PC-3 (cell line): ENCODE measurements at regions not wholly inside any gene's neighbourhood (a gene's known extent, or its start where the extent isn't known, plus 50 kb on each side); places are given as distances from the start of the nearest gene placed in this dataset.
A peak's percentile ranks its signal among the peaks of the same experiment; 100 is the strongest.

Experiments
- ATAC-seq: fragments of 200-7000 bp; cut with Tn5 transposase; 2 replicates; pipeline ENCODE4 v1.9.1; 2020; ENCODE audit warnings: mild to moderate bottlenecking, moderate library complexity
- BruUV-seq: library from RNA; stranded (reverse); fragments of 400-500 nt; replicated peaks from 2 replicates; lab custom pipeline; 2021; lab: Mats Ljungman, UMichigan
- CTCF ChIA-PET: fragments of 300-600 bp; sonication (Branson Sonifier 250); formaldehyde crosslinking; loops from one replicate; lab custom pipeline; 2022; ENCODE audit warnings: antibody characterized with exemption; lab: Charles Lee
- POLR2A ChIA-PET: fragments of 300-600 bp; sonication (Branson Sonifier 250); formaldehyde crosslinking; loops from one replicate; lab custom pipeline; 2022; ENCODE audit warnings: antibody characterized with exemption; ENCODE audit not compliant: unreplicated experiment; lab: Charles Lee
- DNase-seq: peaks from one replicate; pipeline ENCODE4 v3.0.0-alpha.2; 2015
- H2AFZ ChIP-seq: fragments of 300-600 bp; sonication (generic); 2 replicates; pipeline ENCODE4 v1.6.0; 2016; ENCODE audit warnings: antibody characterized with exemption, low read length
- H3F3A ChIP-seq: fragments of 300-600 bp; sonication (generic); one replicate; pipeline ENCODE4 v1.6.0; 2017; ENCODE audit warnings: antibody characterized with exemption, low read length, control low read depth, mild to moderate bottlenecking; ENCODE audit not compliant: unreplicated experiment
- H3K27ac ChIP-seq: fragments of 300-600 bp; sonication (generic); 2 replicates; pipeline ENCODE4 v1.5.1; 2016; ENCODE audit warnings: mild to moderate bottlenecking, low read length
- H3K27me3 ChIP-seq: fragments of 300-600 bp; sonication (generic); 2 replicates; pipeline ENCODE4 v1.6.1; 2016; ENCODE audit warnings: low read length, mixed read lengths
- H3K36me3 ChIP-seq: fragments of 300-600 bp; sonication (generic); 2 replicates; pipeline ENCODE4 v1.6.1; 2016; ENCODE audit warnings: low read depth, mixed run types, low read length, mixed read lengths
- H3K4me1 ChIP-seq: fragments of 300-600 bp; sonication (generic); 2 replicates; pipeline ENCODE4 v1.5.1; 2016; ENCODE audit warnings: low read length; ENCODE audit not compliant: insufficient read depth
- H3K4me2 ChIP-seq: fragments of 300-600 bp; sonication (generic); 2 replicates; pipeline ENCODE4 v1.6.0; 2016; ENCODE audit warnings: low read length
- H3K4me3 ChIP-seq: fragments of 300-600 bp; sonication (generic); 2 replicates; pipeline ENCODE4 v1.5.1; 2016; ENCODE audit warnings: mild to moderate bottlenecking, low read length, mixed read lengths
- H3K79me2 ChIP-seq: fragments of 300-600 bp; sonication (generic); 2 replicates; pipeline ENCODE4 v1.6.1; 2017; ENCODE audit warnings: low read length, mixed read lengths
- H3K9ac ChIP-seq: fragments of 300-600 bp; sonication (generic); 2 replicates; pipeline ENCODE4 v1.6.0; 2016; ENCODE audit warnings: mild to moderate bottlenecking, low read length
- H3K9me2 ChIP-seq: fragments of 300-600 bp; sonication (generic); replicated peaks from 2 replicates; pipeline ENCODE4 v1.6.1; 2016; ENCODE audit warnings: mixed run types, low read length, mixed read lengths
- H3K9me3 ChIP-seq: fragments of 300-600 bp; sonication (generic); 2 replicates; pipeline ENCODE4 v1.6.1; 2016; ENCODE audit warnings: low read length, mixed read lengths
- H4K20me1 ChIP-seq: fragments of 300-600 bp; sonication (generic); 2 replicates; pipeline ENCODE4 v1.6.1; 2016; ENCODE audit warnings: low read length, mixed read lengths
- EZH2 ChIP-seq: fragments of 300-600 bp; sonication (generic); IDR thresholded peaks from one replicate; pipeline ENCODE4 v1.6.1; 2017; ENCODE audit warnings: antibody characterized with exemption, mild to moderate bottlenecking, low read length; ENCODE audit not compliant: unreplicated experiment
- EZH2phosphoT487 ChIP-seq: fragments of 300-600 bp; sonication (generic); IDR thresholded peaks from 2 replicates; pipeline ENCODE4 v1.6.1; 2018; ENCODE audit warnings: mild to moderate bottlenecking, antibody characterized with exemption, low read length, borderline replicate concordance
- intact Hi-C: fragments of 100-400 bp; cut with micrococcal nuclease; formaldehyde crosslinking; loops from 2 replicates; pipeline ENCODE4 v1.9.0; 2023
- TF ChIP-seq, protein P1 (sequence below): fragments of 300-600 bp; sonication (generic); conservative IDR thresholded peaks from 2 replicates; pipeline ENCODE4 v1.5.1; 2017; ENCODE audit warnings: antibody characterized with exemption, low read depth, mild to moderate bottlenecking, low read length

DNA sequence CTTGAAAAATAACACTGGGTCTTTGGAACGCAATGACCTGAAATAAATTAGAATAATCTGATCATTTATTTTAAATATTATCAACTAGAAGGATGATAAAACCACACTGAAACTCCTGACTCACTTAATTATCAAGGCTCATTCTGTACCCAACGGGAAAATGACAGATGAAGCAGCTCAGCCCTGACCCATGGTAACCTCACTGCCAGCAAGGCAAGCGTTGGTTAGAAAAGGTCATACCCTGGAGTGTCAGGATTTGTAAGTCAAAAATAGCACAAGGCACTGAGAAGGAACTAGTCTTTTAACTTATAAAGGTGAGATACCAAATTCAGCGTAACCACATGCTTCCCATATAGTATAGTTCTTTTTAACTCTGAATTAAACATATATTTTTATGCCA, 277.5 kb downstream of the ETAA1 start:
- CTCF ChIA-PET: no interaction called here
- Histone ChIP-seq H3K4me1 (no peaks in the 10 kb centered on the region), H3K4me3 (no peak overlapping the region), H3K79me2 (no peaks in the 10 kb centered on the region), H3K4me2 (no peak overlapping the region), H3K9me3 (no peaks in the 10 kb centered on the region), H3K9ac (no peak overlapping the region), H3K27ac (no peak overlapping the region), H2AFZ (0 out of 2 replicates have a peak overlapping the region, but pooled peaks have one; percentile 67), H3K9me2 (no peaks in the 10 kb centered on the region), H4K20me1 (no peaks in the 10 kb centered on the region), H3K36me3 (no peaks in the 10 kb centered on the region), H3F3A (no peaks in the 10 kb centered on the region), H3K27me3 (no peaks in the 10 kb centered on the region)
- TF ChIP-seq EZH2phosphoT487: no peak
- ATAC-seq (no peak), DNase-seq (no peak)
- BruUV-seq: no TSS peak
- intact Hi-C loops: no loop called here
- POLR2A ChIA-PET: no interaction called here

DNA sequence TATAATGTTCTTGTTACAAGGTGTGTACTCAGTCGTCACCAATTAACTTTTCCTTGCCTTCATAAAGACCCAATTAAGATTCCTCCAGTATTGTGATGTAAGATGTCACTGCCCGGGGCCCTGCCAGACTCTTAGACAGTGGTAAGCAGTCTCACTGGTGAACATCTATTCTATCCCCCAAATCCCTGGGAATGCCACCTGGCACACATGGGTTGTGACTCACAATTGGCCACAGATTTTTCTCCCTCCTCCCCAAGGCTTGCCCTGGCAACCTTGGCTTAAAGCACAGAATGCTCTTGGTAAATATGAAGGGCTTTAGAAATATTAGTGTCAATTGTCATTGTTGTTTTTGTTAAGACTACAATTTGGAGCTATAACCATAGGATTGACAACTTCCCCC, 287.9 kb downstream of the ETAA1 start:
- H3K4me3 ChIP-seq: no peak overlapping the region
- BruUV-seq: no TSS peak
- H3K9me3 ChIP-seq: no peaks in the 10 kb centered on the region
- no peaks in the 10 kb centered on the region for H3K36me3 ChIP-seq
- no peaks in the 10 kb centered on the region for H4K20me1 ChIP-seq
- no peak for TF ChIP-seq EZH2phosphoT487
- no peak for TF ChIP-seq EZH2
- TF ChIP-seq, protein P1, sequence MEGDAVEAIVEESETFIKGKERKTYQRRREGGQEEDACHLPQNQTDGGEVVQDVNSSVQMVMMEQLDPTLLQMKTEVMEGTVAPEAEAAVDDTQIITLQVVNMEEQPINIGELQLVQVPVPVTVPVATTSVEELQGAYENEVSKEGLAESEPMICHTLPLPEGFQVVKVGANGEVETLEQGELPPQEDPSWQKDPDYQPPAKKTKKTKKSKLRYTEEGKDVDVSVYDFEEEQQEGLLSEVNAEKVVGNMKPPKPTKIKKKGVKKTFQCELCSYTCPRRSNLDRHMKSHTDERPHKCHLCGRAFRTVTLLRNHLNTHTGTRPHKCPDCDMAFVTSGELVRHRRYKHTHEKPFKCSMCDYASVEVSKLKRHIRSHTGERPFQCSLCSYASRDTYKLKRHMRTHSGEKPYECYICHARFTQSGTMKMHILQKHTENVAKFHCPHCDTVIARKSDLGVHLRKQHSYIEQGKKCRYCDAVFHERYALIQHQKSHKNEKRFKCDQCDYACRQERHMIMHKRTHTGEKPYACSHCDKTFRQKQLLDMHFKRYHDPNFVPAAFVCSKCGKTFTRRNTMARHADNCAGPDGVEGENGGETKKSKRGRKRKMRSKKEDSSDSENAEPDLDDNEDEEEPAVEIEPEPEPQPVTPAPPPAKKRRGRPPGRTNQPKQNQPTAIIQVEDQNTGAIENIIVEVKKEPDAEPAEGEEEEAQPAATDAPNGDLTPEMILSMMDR: no peak
- no peaks in the 10 kb centered on the region for H3K79me2 ChIP-seq
- no peaks in the 10 kb centered on the region for H3K9me2 ChIP-seq
- CTCF ChIA-PET: no interaction called here
- no peak overlapping the region for H2AFZ ChIP-seq
- no peak overlapping the region for H3K9ac ChIP-seq
- intact Hi-C loops: no loop called here
- H3F3A ChIP-seq: no peaks in the 10 kb centered on the region
- H3K4me1 ChIP-seq: no peaks in the 10 kb centered on the region
- POLR2A ChIA-PET: no interaction called here
- no peak overlapping the region for H3K4me2 ChIP-seq
- 0 out of 2 replicates have a peak, but pooled peaks cover 5% of the 10 kb centered on the region for H3K27me3 ChIP-seq
- H3K27ac ChIP-seq: no peak overlapping the region
- peak; percentile 32 for DNase-seq
- no peak for ATAC-seq

DNA sequence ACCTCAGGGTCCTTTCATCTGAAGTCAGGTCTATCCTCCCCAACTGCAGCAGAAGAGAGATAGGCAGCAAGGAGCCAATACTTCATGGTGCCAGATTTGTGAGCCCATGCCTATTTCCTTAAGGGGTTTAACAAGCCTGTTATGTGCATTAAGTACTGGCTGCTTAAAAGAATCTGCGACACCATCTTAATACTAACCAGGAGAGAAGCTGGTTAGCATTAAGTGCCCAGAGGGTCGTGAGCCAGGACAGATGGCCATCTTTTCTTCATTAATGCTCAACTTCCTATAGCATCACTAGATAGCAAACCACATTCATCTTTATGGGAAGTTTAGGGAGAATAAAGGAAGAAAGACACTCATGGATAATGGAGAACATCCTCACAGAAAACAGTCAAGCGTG, 289.1 kb downstream of the ETAA1 start:
- no peak for ATAC-seq
- DNase-seq: no peak
- intact Hi-C loops: no loop called here

More for the DNA sequence above, 289.1 kb downstream of the ETAA1 start:
- no peak overlapping the region for H3K4me2 ChIP-seq
- no TSS peak for BruUV-seq
- ChIA-PET CTCF (no interaction called here), POLR2A (no interaction called here)
- H3K27me3 ChIP-seq: 0 out of 2 replicates have a peak, but pooled peaks cover 5% of the 10 kb centered on the region
- H3K4me3 ChIP-seq: no peak overlapping the region
- H3K9me2 ChIP-seq: no peaks in the 10 kb centered on the region
- H3K9ac ChIP-seq: no peak overlapping the region
- no peak for TF ChIP-seq EZH2
- TF ChIP-seq EZH2phosphoT487: no peak
- TF ChIP-seq, protein P1: no peak
- H3K79me2 ChIP-seq: no peaks in the 10 kb centered on the region
- no peaks in the 10 kb centered on the region for H3K9me3 ChIP-seq
- H4K20me1 ChIP-seq: no peaks in the 10 kb centered on the region
- H3F3A ChIP-seq: no peaks in the 10 kb centered on the region
- H2AFZ ChIP-seq: no peak overlapping the region
- no peak overlapping the region for H3K27ac ChIP-seq
- H3K4me1 ChIP-seq: no peaks in the 10 kb centered on the region
- no peaks in the 10 kb centered on the region for H3K36me3 ChIP-seq
